Endometrial microvascular endothelial cells (primary cell): ENCODE measurements at regions not wholly inside any gene's neighbourhood (a gene's known extent, or its start where the extent isn't known, plus 50 kb on each side); places are given as distances from the start of the nearest gene placed in this dataset.

Source experiments
- in situ Hi-C: cut with HindIII; loops from 2 replicates; pipeline ENCODE4 v1.10.0; 2017; ENCODE audit warnings: low sequenced_read_pairs, low pct_unique_long_range_greater_than_20kb; ENCODE audit errors: inconsistent ontology term

GRCh38 chr5:16013334-16014065 is 166.1 kb downstream of the MARCHF11 start:
- in situ Hi-C loops, result no loop called here

GRCh38 chr5:16009256-16009655 is 170.3 kb downstream of the MARCHF11 start:
- in situ Hi-C loops, result no loop called here

- in situ Hi-C loops, result no loop called here
Measured at GRCh38 chr5:16007750-16008415, 171.7 kb downstream of the MARCHF11 start.

DNA sequence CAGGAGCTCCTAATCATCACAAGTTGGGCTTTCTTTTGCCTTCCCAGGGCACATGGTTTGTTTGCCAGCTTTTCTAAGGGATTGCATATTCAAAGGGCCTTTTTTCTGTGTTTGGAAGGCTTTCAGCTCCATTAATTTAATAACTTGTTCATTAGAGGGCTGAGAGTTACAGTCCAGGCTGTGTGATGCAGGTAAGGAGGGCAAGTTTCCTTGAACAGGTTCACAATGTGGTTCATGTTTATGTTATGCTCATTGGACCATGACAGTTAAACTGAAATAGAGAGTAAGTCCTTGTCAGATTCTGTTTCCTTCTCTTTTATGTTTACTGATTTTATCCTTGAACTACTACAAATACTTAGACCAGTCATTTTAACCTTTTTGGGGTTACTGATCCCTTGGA is 174.4 kb downstream of the MARCHF11 start:
- in situ Hi-C loops, result no loop called here

DNA sequence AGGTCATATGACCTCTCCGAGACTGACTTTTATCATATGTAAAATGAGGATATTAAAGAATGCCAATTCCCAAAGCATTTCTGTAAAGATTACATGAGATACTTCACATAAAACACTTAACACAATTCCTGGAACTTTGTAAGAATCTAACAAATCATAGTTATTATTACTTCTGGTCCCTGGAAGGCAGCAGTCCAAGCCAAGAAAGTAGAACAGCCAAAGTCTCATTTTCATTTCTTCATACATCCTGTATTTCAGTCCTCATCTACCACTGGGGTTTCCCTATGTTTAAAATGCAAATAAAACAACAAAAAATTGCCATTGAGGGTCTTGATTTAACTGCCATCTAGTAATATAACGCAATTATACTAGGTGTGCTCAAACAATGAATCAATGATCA is 179.5 kb downstream of the MARCHF11 start:
- in situ Hi-C loops, result no loop called here

DNA sequence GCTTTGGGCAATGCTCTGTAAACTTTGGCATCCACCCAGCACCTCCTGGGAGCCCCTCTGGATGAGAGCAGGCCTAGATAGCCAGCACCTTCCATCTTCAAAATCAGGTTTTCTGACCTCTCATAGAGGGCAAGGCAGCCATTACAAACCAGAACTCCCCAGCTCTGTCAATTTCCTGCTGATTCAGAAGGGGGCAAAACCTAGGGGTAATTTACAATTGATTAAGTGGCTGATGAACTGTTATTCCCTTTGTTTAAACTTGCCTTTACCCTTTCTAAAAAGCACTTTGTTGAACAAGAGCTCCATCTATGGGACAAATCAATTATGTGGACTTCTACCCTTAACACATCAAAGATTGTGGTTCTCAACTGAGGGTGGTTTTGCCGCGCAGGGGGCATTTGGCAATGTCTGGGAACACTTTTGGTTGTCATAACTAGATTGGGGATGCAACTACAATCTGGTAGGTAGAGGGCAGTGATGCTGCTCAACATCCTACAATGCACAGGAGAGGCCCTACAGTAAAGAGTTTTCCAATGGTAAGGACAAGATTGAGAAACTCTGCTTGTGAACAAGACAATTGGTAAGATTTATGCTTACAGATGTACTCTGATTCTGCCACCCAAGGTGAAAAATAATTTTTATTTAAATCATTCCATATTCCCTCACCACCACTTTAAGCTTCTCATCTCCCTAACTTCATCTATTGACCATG is 184.1 kb downstream of the MARCHF11 start:
- in situ Hi-C loops, result loop anchor here (25.0 kb wide), 1 partner anchor 508 kb away; no protein-coding TSS in a partner anchor

DNA sequence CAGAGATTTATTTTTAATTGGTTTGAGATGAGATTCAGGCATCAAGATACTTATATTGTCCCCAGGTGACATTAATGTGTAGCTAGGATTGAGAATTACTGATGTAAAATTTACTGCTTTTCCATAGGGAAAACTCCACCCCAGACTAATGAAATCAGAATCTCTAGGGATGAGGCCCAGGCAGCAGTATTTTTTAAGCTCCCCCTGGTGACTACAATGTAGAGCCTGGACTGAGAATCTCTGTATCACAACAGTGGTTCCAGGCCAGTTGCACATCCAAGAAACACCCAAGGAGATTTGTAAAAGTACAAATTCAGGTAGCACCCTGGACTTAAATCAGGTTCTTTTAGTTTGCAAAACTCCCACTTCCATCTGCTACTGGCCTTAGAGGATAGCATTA is 185.7 kb downstream of the MARCHF11 start:
- in situ Hi-C loops, result loop anchor here (25.0 kb wide), 1 partner anchor 507 kb away; no protein-coding TSS in a partner anchor

DNA sequence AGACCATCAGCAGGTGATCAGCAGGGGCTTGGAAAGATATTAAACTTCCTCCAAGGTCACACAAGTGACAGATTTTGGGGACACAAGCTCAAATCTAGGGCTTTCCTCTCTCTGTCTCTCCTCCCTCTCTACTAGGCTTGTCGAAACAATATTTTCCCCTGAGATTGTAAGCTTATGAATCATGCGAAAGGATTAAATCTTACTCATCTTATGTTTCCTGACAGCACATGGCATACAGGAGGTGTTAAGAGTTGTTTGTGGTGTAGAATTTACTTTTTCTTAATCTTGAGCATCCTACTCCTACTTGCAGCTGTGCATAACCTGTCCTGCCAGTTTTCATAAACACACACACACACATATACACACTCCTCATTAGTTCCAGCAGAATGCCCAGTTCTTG is 186.3 kb downstream of the MARCHF11 start:
- in situ Hi-C loops, result loop anchor here (25.0 kb wide), 1 partner anchor 506 kb away; no protein-coding TSS in a partner anchor

DNA sequence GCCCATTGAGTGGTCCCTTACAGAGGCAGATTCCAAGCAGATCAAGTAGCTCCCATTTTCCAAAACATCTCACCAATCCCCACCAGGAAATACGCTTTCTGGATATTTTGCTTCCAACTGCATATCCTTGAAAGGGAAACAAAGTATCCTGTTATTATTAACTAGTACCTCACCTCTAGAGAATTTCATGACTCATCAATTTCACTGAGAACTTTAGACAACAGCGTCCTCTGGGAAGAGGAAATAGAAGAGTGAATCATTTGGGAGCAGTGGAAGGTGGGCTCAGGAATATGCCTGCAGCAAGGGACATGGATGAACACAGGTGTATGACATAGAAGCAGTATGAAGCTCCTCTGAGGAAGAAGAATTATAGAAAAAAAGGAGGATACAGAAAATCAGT is 186.7 kb downstream of the MARCHF11 start:
- in situ Hi-C loops, result loop anchor here (25.0 kb wide), 1 partner anchor 506 kb away; no protein-coding TSS in a partner anchor

DNA sequence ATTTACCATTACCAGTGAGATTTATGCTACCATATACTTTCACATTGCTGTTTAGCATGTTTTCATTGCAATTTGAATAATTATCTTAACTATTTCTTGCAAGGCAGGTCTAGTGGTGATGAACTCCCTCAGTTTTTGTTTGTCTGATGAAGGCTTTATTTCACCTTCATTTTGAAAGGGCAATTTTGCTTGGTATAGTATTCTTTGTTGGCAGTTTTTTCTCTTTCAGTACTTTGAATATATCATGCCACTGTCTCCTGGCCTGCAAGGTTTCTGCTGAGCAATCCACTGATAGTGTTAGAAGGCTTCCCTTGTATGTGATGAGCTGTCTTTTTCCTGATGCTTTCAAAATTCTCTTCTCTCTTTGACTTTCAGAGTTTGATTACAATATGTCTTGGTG is 188.0 kb downstream of the MARCHF11 start:
- in situ Hi-C loops, result loop anchor here (25.0 kb wide), 1 partner anchor 504 kb away; no protein-coding TSS in a partner anchor
